SU-DHL-6 (cell line): ENCODE measurements at regions not wholly inside any gene's neighbourhood (a gene's known extent, or its start where the extent isn't known, plus 50 kb on each side); places are given as distances from the start of the nearest gene placed in this dataset.

Source experiments
- H2AFZ ChIP-seq: fragments of 200-600 bp; sonication (generic); 2 replicates; pipeline ENCODE4 v1.6.1; 2014; ENCODE audit warnings: low read depth, mild to moderate bottlenecking, moderate library complexity, mixed read lengths, antibody characterized with exemption, low read length; ENCODE audit not compliant: severe bottlenecking
- H3F3A ChIP-seq: fragments of 200-600 bp; shearing (Covaris generic); 2 replicates; pipeline ENCODE4 v1.6.0; 2016; ENCODE audit warnings: antibody characterized with exemption, mild to moderate bottlenecking; ENCODE audit not compliant: insufficient read depth
- H3K27ac ChIP-seq: fragments of 200-600 bp; sonication (generic); 2 replicates; pipeline ENCODE4 v1.5.1; 2016; ENCODE audit warnings: low read depth, mild to moderate bottlenecking, low read length, moderate library complexity, mixed read lengths
- H3K27me3 ChIP-seq: fragments of 200-600 bp; sonication (generic), shearing (Covaris generic); 2 replicates; pipeline ENCODE4 v1.6.0; 2014; ENCODE audit warnings: mild to moderate bottlenecking, low read length
- H3K36me3 ChIP-seq: fragments of 200-600 bp; sonication (generic); 2 replicates; pipeline ENCODE4 v1.6.1; 2014; ENCODE audit warnings: mild to moderate bottlenecking, low read length, mixed read lengths
- H3K4me2 ChIP-seq: fragments of 300-600, 200-600 bp; shearing (Covaris generic), sonication (generic); 2 replicates; pipeline ENCODE4 v1.6.0; 2014; ENCODE audit warnings: low read length, low read depth, mild to moderate bottlenecking; ENCODE audit not compliant: poor library complexity, severe bottlenecking
- H3K4me3 ChIP-seq: fragments of 200-600 bp; sonication (generic); 2 replicates; pipeline ENCODE4 v1.5.1; 2014; ENCODE audit warnings: antibody characterized with exemption, low read length, mild to moderate bottlenecking, mixed read lengths; ENCODE audit not compliant: insufficient read depth, poor library complexity, severe bottlenecking
- H3K79me2 ChIP-seq: fragments of 200-600 bp; sonication (generic); 2 replicates; pipeline ENCODE4 v1.6.1; 2014; ENCODE audit warnings: mild to moderate bottlenecking, low read length, moderate library complexity; ENCODE audit not compliant: insufficient read depth
- H3K9ac ChIP-seq: fragments of 200-600 bp; sonication (generic); 2 replicates; pipeline ENCODE4 v1.7.0; 2014; ENCODE audit warnings: mild to moderate bottlenecking, low read length
- H3K9me2 ChIP-seq: fragments of 200-600 bp; sonication (generic); replicated peaks from 2 replicates; pipeline ENCODE4 v1.6.1; 2014; ENCODE audit warnings: low read length; ENCODE audit not compliant: insufficient read depth
- H3K9me3 ChIP-seq: fragments of 200-600 bp; sonication (generic); 2 replicates; pipeline ENCODE4 v1.6.1; 2014; ENCODE audit warnings: low read length, mixed read lengths; ENCODE audit not compliant: insufficient read depth
- H4K20me1 ChIP-seq: fragments of 200-600 bp; sonication (generic); 2 replicates; pipeline ENCODE4 v1.6.1; 2014; ENCODE audit warnings: low read depth, mild to moderate bottlenecking, antibody characterized with exemption, low read length, moderate library complexity, mixed read lengths
- CTCF ChIP-seq: fragments of 200-600 bp; sonication (generic); IDR thresholded peaks from one replicate; pipeline ENCODE4 v1.5.1; 2017; ENCODE audit warnings: antibody characterized with exemption, mild to moderate bottlenecking, low read length, moderate library complexity; ENCODE audit not compliant: insufficient read depth, poor library complexity, severe bottlenecking
- EZH2phosphoT487 ChIP-seq: fragments of 200-600 bp; sonication (generic), shearing (Covaris generic); conservative IDR thresholded peaks from 2 replicates; pipeline ENCODE4 v1.6.1; 2018; ENCODE audit warnings: mild to moderate bottlenecking, antibody characterized with exemption, low read length, moderate library complexity, mixed read lengths

GRCh38 chr12:77387671-77388070 is 322.3 kb upstream of the E2F7 start:
- Histone ChIP-seq H3K4me2 (no peak overlapping the region), H3K9me3 (no peaks in the 10 kb centered on the region), H3K4me3 (no peak overlapping the region), H3K27ac (no peak overlapping the region), H3K27me3 (no peaks in the 10 kb centered on the region), H2AFZ (no peak overlapping the region), H4K20me1 (no peaks in the 10 kb centered on the region), H3K36me3 (no peaks in the 10 kb centered on the region), H3K9me2 (no peaks in the 10 kb centered on the region), H3F3A (no peaks in the 10 kb centered on the region), H3K9ac (no peak overlapping the region), H3K79me2 (no peaks in the 10 kb centered on the region)
- no peak for TF ChIP-seq CTCF
- TF ChIP-seq EZH2phosphoT487 = no peak

- Histone ChIP-seq H4K20me1 (no peaks in the 10 kb centered on the region), H3F3A (no peaks in the 10 kb centered on the region), H3K9me3 (no peaks in the 10 kb centered on the region), H3K27ac (no peak overlapping the region), H3K79me2 (no peaks in the 10 kb centered on the region), H3K27me3 (no peaks in the 10 kb centered on the region), H3K9ac (no peak overlapping the region), H3K9me2 (no peaks in the 10 kb centered on the region), H3K4me3 (no peak overlapping the region), H3K36me3 (no peaks in the 10 kb centered on the region), H2AFZ (no peak overlapping the region), H3K4me2 (no peak overlapping the region)
- no peak for TF ChIP-seq CTCF
- TF ChIP-seq EZH2phosphoT487 = no peak
Observed at GRCh38 chr12:77387214-77387613, 321.8 kb upstream of the E2F7 start.

GRCh38 chr12:77384941-77385340 is 319.6 kb upstream of the E2F7 start:
- H3K27ac ChIP-seq = no peak overlapping the region
- no peaks in the 10 kb centered on the region for H4K20me1 ChIP-seq
- H3K79me2 ChIP-seq = no peaks in the 10 kb centered on the region
- no peaks in the 10 kb centered on the region for H3K27me3 ChIP-seq
- no peaks in the 10 kb centered on the region for H3K9me2 ChIP-seq
- H3K4me2 ChIP-seq = no peak overlapping the region
- H3K9ac ChIP-seq = no peak overlapping the region
- TF ChIP-seq CTCF (no peak), EZH2phosphoT487 (no peak)
- no peak overlapping the region for H3K4me3 ChIP-seq
- no peak overlapping the region for H2AFZ ChIP-seq
- no peaks in the 10 kb centered on the region for H3K9me3 ChIP-seq
- no peaks in the 10 kb centered on the region for H3K36me3 ChIP-seq
- H3F3A ChIP-seq = no peaks in the 10 kb centered on the region
